Upper lobe of left lung (tissue), 4 donors: ENCODE measurements at regions not wholly inside any gene's neighbourhood (a gene's known extent, or its start where the extent isn't known, plus 50 kb on each side); places are given as distances from the start of the nearest gene placed in this dataset.

Experiments
- EP300 ChIP-seq, 4 donors: sonication (generic); formaldehyde crosslinking; IDR thresholded peaks; one replicate each; pipeline ENCODE4 v1.5.1; 2017; ENCODE audit warnings: antibody characterized with exemption in 4 of 4, control low read depth in 2 of 4
- POLR2A ChIP-seq, 4 donors: fragments of 450-650 bp; IDR thresholded peaks; one replicate each; pipeline ENCODE4 v1.5.1; 2016 to 2017; ENCODE audit warnings: antibody characterized with exemption in 4 of 4, mild to moderate bottlenecking in 2 of 4
- POLR2AphosphoS5 ChIP-seq, 2 donors: sonication (generic); formaldehyde crosslinking; IDR thresholded peaks; one replicate each; pipeline ENCODE4 v1.5.1; 2017; ENCODE audit warnings: antibody characterized with exemption in 2 of 2
- TF ChIP-seq, protein P1 (sequence below), 6 experiments: fragments of 450-650 bp in 4 of 6; fragments of 200-600 bp in 2 of 6; sonication (generic) in 2 of 6; IDR thresholded peaks; one replicate each; pipeline ENCODE4 v1.5.1; 2016 to 2019; ENCODE audit warnings: antibody characterized with exemption in 6 of 6

DNA sequence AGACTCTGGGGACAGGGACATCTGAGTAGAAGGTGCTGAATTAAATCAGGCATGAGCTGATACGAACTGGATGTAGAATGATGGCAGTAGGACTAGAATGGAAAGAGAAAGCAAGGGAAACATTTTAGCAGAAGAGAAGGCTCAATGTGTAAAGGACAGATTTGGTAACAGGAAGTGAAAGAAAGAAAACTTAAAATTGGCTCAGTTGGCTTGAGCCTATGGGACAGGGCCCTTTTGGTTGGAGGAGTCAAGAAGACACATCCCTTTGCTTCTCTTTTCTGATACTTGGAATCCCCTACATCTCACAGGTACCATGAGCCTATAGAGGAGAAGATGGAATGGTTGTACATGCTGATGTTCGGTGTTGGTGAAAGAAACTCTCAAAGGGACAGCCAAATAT, 300.6 kb upstream of the PLXNA2 start:
- TF ChIP-seq, protein P1, sequence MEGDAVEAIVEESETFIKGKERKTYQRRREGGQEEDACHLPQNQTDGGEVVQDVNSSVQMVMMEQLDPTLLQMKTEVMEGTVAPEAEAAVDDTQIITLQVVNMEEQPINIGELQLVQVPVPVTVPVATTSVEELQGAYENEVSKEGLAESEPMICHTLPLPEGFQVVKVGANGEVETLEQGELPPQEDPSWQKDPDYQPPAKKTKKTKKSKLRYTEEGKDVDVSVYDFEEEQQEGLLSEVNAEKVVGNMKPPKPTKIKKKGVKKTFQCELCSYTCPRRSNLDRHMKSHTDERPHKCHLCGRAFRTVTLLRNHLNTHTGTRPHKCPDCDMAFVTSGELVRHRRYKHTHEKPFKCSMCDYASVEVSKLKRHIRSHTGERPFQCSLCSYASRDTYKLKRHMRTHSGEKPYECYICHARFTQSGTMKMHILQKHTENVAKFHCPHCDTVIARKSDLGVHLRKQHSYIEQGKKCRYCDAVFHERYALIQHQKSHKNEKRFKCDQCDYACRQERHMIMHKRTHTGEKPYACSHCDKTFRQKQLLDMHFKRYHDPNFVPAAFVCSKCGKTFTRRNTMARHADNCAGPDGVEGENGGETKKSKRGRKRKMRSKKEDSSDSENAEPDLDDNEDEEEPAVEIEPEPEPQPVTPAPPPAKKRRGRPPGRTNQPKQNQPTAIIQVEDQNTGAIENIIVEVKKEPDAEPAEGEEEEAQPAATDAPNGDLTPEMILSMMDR (IDR thresholded peaks at IDR 0.05) = no peak
- no peak for TF ChIP-seq POLR2AphosphoS5 (IDR thresholded peaks at IDR 0.05)
- TF ChIP-seq POLR2A (IDR thresholded peaks at IDR 0.05) = no peak
- no peak for TF ChIP-seq EP300 (IDR thresholded peaks at IDR 0.05)
